Neural progenitor cell (in vitro differentiated cells): ENCODE measurements at regions not wholly inside any gene's neighbourhood (a gene's known extent, or its start where the extent isn't known, plus 50 kb on each side); places are given as distances from the start of the nearest gene placed in this dataset.

Experiments used
- DNase-seq: peaks from one replicate; pipeline ENCODE4 v3.0.0-alpha.2; 2016; ENCODE audit warnings: low spot score
- H2AFZ ChIP-seq: fragments of 200-600 bp; sonication (generic); replicated peaks from 2 replicates; pipeline ENCODE4 v1.6.1; 2016; ENCODE audit warnings: antibody characterized with exemption
- H3F3A ChIP-seq: fragments of 200-600 bp; sonication (generic); 2 replicates; pipeline ENCODE4 v1.6.1; 2016; ENCODE audit warnings: antibody characterized with exemption, low read depth
- H3K27ac ChIP-seq: fragments of 200-600 bp; sonication (generic); 2 replicates; pipeline ENCODE4 v1.5.1; 2016; ENCODE audit warnings: mild to moderate bottlenecking
- H3K27me3 ChIP-seq: fragments of 200-600 bp; sonication (generic); 2 replicates; pipeline ENCODE4 v1.6.1; 2016; ENCODE audit warnings: mild to moderate bottlenecking, moderate library complexity
- H3K36me3 ChIP-seq: fragments of 200-600 bp; sonication (generic); 2 replicates; pipeline ENCODE4 v1.5.1; 2016
- H3K4me1 ChIP-seq: fragments of 200-600 bp; sonication (generic); 2 replicates; pipeline ENCODE4 v1.6.1; 2016; ENCODE audit warnings: mixed run types
- H3K4me2 ChIP-seq: fragments of 200-600 bp; sonication (generic); 2 replicates; pipeline ENCODE4 v1.6.1; 2016
- H3K4me3 ChIP-seq: fragments of 200-600 bp; sonication (generic); 2 replicates; pipeline ENCODE4 v1.5.1; 2016
- H3K79me2 ChIP-seq: fragments of 200-600 bp; sonication (generic); 2 replicates; pipeline ENCODE4 v1.6.1; 2016; ENCODE audit warnings: low read depth
- H3K9ac ChIP-seq: fragments of 200-600 bp; sonication (generic); 2 replicates; pipeline ENCODE4 v1.6.1; 2016
- H3K9me3 ChIP-seq: fragments of 200-600 bp; sonication (generic); 2 replicates; pipeline ENCODE4 v1.5.1; 2016; ENCODE audit warnings: low read depth
- H4K20me1 ChIP-seq: fragments of 200-600 bp; sonication (generic); 2 replicates; pipeline ENCODE4 v1.6.1; 2016; ENCODE audit warnings: low read depth
- H3K27ac Mint-ChIP-seq: 3 replicates; pipeline ENCODE4 v1.8.0; 2021; ENCODE audit warnings: mixed read lengths
- H3K27me3 Mint-ChIP-seq: 2 replicates; pipeline ENCODE4 v1.8.0; 2022; ENCODE audit warnings: low read depth, mild to moderate bottlenecking, inconsistent platforms, moderate library complexity, mixed read lengths; ENCODE audit not compliant: insufficient read depth
- H3K36me3 Mint-ChIP-seq: 3 replicates; pipeline ENCODE4 v1.8.0; 2021; ENCODE audit warnings: mixed read lengths
- H3K4me1 Mint-ChIP-seq: 3 replicates; pipeline ENCODE4 v1.8.0; 2021; ENCODE audit warnings: mixed read lengths
- H3K4me3 Mint-ChIP-seq: 3 replicates; pipeline ENCODE4 v1.8.0; 2021; ENCODE audit warnings: mild to moderate bottlenecking, moderate library complexity, mixed read lengths
- H3K9me3 Mint-ChIP-seq: 3 replicates; pipeline ENCODE4 v1.8.0; 2020; ENCODE audit warnings: mixed read lengths
- EZH2 ChIP-seq: fragments of 200-600 bp; sonication (generic); IDR thresholded peaks from 2 replicates; pipeline ENCODE4 v1.6.1; 2017; ENCODE audit warnings: antibody characterized with exemption, mild to moderate bottlenecking, moderate library complexity
- EZH2phosphoT487 ChIP-seq: fragments of 200-600 bp; sonication (generic); IDR thresholded peaks from 2 replicates; pipeline ENCODE4 v1.6.1; 2017; ENCODE audit warnings: antibody characterized with exemption
- TF ChIP-seq, protein P1 (sequence below): fragments of 200-600 bp; sonication (generic); IDR thresholded peaks from 2 replicates; pipeline ENCODE4 v1.5.1; 2017; ENCODE audit warnings: antibody characterized with exemption, mild to moderate bottlenecking

DNA sequence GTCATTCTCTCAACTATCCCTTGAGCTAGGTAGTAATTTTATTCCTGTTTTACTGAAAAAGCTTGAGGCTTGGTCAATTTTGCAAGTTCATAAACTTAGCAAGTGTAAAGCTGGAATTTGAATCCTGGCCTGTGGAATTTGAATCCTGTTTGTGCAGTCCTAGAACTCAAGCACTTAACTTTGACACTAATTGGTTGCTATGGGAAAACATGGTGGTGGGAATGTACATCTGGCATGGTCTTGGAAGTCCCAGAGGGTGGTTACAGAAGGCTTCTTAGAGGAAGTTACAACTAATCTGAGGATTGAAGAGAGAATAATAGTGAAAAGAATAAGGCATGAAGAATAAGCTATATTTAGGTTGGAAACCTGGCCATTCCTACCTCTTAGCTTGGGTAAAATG, 66.5 kb upstream of the LIN7C start:
- no peak for DNase-seq

DNA sequence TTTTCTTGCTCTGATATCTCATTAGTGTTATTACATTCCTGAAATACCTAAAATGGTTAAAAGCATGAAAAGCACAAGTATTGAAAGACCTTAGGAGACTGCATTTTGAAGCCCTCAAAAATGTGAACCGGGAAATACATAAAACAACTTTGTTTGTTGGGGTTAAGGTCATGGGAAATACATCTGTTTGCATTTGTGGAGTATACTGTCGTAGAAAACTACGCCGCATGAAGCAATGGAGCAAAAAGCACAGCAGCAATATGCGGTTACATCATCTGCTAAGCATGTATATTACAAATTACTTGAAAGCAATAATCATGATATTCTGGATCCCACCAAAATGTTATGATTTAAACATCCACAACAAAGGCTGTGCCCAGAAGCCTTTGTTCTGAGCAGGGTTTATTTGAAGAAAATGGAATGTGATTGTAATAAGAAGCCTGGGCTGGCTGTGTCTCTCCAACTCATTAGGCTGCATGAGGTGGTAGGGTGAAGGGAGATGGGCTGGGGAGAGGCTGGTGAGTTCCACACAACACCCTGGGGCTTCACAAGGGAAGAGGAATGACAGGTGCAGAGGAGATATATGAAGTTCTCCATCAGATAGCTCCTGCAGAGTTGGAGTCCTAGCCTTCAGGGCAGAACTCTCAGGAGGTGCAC, 64.7 kb upstream of the LIN7C start:
- Histone ChIP-seq H3K9ac (no peak overlapping the region), H3K27me3 (no peaks in the 10 kb centered on the region), H3K27ac (no peak overlapping the region), H3K4me1 (no peaks in the 10 kb centered on the region), H3K79me2 (no peaks in the 10 kb centered on the region), H3K9me3 (no peaks in the 10 kb centered on the region), H3K4me3 (no peak overlapping the region), H3F3A (no peaks in the 10 kb centered on the region), H3K36me3 (no peaks in the 10 kb centered on the region), H3K4me2 (no peak overlapping the region), H2AFZ (no peak overlapping the region), H4K20me1 (no peaks in the 10 kb centered on the region)
- DNase-seq, result no peak
- Mint-ChIP-seq H3K4me3 (no peak overlapping the region), H3K36me3 (no peaks in the 10 kb centered on the region), H3K4me1 (peaks cover 11% of the 10 kb centered on the region), H3K9me3 (no peaks in the 10 kb centered on the region), H3K27me3 (no peaks in the 10 kb centered on the region), H3K27ac (peak overlapping the region; percentile 78)
- TF ChIP-seq, protein P1, sequence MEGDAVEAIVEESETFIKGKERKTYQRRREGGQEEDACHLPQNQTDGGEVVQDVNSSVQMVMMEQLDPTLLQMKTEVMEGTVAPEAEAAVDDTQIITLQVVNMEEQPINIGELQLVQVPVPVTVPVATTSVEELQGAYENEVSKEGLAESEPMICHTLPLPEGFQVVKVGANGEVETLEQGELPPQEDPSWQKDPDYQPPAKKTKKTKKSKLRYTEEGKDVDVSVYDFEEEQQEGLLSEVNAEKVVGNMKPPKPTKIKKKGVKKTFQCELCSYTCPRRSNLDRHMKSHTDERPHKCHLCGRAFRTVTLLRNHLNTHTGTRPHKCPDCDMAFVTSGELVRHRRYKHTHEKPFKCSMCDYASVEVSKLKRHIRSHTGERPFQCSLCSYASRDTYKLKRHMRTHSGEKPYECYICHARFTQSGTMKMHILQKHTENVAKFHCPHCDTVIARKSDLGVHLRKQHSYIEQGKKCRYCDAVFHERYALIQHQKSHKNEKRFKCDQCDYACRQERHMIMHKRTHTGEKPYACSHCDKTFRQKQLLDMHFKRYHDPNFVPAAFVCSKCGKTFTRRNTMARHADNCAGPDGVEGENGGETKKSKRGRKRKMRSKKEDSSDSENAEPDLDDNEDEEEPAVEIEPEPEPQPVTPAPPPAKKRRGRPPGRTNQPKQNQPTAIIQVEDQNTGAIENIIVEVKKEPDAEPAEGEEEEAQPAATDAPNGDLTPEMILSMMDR, result no peak
- no peak for TF ChIP-seq EZH2
- TF ChIP-seq EZH2phosphoT487, result no peak

More for the DNA sequence above, 66.5 kb upstream of the LIN7C start:
- Mint-ChIP-seq H3K36me3 (no peaks in the 10 kb centered on the region), H3K27me3 (no peaks in the 10 kb centered on the region), H3K4me1 (peaks cover 11% of the 10 kb centered on the region), H3K9me3 (no peaks in the 10 kb centered on the region), H3K4me3 (no peak overlapping the region), H3K27ac (no peak overlapping the region)
- H3K36me3 ChIP-seq, result no peaks in the 10 kb centered on the region
- no peak overlapping the region for H3K27ac ChIP-seq
- no peak overlapping the region for H3K9ac ChIP-seq
- no peaks in the 10 kb centered on the region for H3K27me3 ChIP-seq
- H3K9me3 ChIP-seq, result no peaks in the 10 kb centered on the region
- no peak for TF ChIP-seq EZH2
- no peak for TF ChIP-seq EZH2phosphoT487
- TF ChIP-seq, protein P1, result no peak
- H2AFZ ChIP-seq, result no peak overlapping the region
- H3K4me1 ChIP-seq, result no peaks in the 10 kb centered on the region
- H3K4me3 ChIP-seq, result no peak overlapping the region
- no peaks in the 10 kb centered on the region for H3K79me2 ChIP-seq
- H3K4me2 ChIP-seq, result no peak overlapping the region
- H4K20me1 ChIP-seq, result no peaks in the 10 kb centered on the region
- no peaks in the 10 kb centered on the region for H3F3A ChIP-seq

DNA sequence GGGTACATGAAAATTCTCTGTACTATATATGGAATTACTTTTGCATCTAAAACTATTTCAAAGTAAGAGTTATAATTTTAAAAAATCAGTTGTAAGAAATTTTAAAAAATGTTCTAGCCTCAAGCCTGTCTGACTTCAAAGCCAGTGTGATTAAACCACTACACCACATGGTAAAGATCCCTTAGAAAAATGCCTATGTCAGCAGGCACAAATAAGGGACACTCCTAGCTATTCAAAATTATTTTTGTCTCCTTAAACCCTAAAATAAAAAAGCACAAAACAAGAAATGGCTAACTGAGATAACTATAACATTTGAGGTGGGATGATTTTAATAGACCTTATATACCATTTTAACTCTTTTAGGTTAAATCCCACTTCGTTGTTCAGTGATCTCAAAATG, 64.0 kb upstream of the LIN7C start:
- Histone ChIP-seq H3K79me2 (no peaks in the 10 kb centered on the region), H4K20me1 (no peaks in the 10 kb centered on the region), H3K27ac (no peak overlapping the region), H3K27me3 (no peaks in the 10 kb centered on the region), H3K4me1 (no peaks in the 10 kb centered on the region), H3K9me3 (no peaks in the 10 kb centered on the region), H3K9ac (no peak overlapping the region), H3K4me3 (no peak overlapping the region), H2AFZ (no peak overlapping the region), H3F3A (no peaks in the 10 kb centered on the region), H3K4me2 (no peak overlapping the region), H3K36me3 (no peaks in the 10 kb centered on the region)
- Mint-ChIP-seq H3K36me3 (no peaks in the 10 kb centered on the region), H3K27me3 (no peaks in the 10 kb centered on the region), H3K4me3 (no peak overlapping the region), H3K4me1 (peaks cover 11% of the 10 kb centered on the region), H3K27ac (no peak overlapping the region), H3K9me3 (no peaks in the 10 kb centered on the region)
- no peak for DNase-seq
- TF ChIP-seq, protein P1, result no peak
- TF ChIP-seq EZH2 (no peak), EZH2phosphoT487 (no peak)
